Right lobe of liver (tissue), 4 donors: ENCODE measurements at regions not wholly inside any gene's neighbourhood (a gene's known extent, or its start where the extent isn't known, plus 50 kb on each side); places are given as distances from the start of the nearest gene placed in this dataset.

ENCODE experiments used
- CTCF ChIP-seq, 4 donors: fragments of 200-600 bp in 3 of 4; fragments of 450-650 bp in 1 of 4; IDR thresholded peaks; one replicate each; pipeline versions ENCODE4 v1.5.1 to v1.8.0; 2016 to 2022; ENCODE audit warnings: antibody characterized with exemption in 4 of 4, mild to moderate bottlenecking in 2 of 4
- POLR2A ChIP-seq: fragments of 450-650 bp; IDR thresholded peaks from one replicate; pipeline ENCODE4 v1.6.1; 2017; ENCODE audit warnings: antibody characterized with exemption, mild to moderate bottlenecking
- donor health status: DM: no; HTN: no; CAD: no.
- donor health status: DM: no; HTN: no; CAD: no.
- donor health status: DM: no; HTN: yes; CAD: no.

GRCh38 chr15:24857763-24858162 is 97.0 kb upstream of the SNRPN start:
- no peak for TF ChIP-seq CTCF (IDR thresholded peaks at IDR 0.05)
- TF ChIP-seq POLR2A: no peak
